ENCODE measurements at regions not wholly inside any gene's neighbourhood (a gene's known extent, or its start where the extent isn't known, plus 50 kb on each side); places are given as distances from the start of the nearest gene placed in this dataset.
"Not testable (repeated sequence)": the region's sequence is repeated elsewhere in the genome, so short reads cannot be mapped to it uniquely, and the experiment has no call there.

- H3K27ac Mint-ChIP-seq = no peak overlapping the region
- no peak overlapping the region for H3K4me3 Mint-ChIP-seq (ENCODE audit: low read depth)
- H3K4me1 Mint-ChIP-seq (ENCODE audit: low read depth) = peaks cover 13% of the 10 kb centered on the region
- no peaks in the 10 kb centered on the region for H3K9me3 Mint-ChIP-seq (ENCODE audit: low read depth)
- no peak for DNase-seq (ENCODE audit: low spot score, unreplicated experiment)
- peaks cover 6% of the 10 kb centered on the region for H3K36me3 Mint-ChIP-seq (ENCODE audit: insufficient read depth)
- TF ChIP-seq, protein P1, sequence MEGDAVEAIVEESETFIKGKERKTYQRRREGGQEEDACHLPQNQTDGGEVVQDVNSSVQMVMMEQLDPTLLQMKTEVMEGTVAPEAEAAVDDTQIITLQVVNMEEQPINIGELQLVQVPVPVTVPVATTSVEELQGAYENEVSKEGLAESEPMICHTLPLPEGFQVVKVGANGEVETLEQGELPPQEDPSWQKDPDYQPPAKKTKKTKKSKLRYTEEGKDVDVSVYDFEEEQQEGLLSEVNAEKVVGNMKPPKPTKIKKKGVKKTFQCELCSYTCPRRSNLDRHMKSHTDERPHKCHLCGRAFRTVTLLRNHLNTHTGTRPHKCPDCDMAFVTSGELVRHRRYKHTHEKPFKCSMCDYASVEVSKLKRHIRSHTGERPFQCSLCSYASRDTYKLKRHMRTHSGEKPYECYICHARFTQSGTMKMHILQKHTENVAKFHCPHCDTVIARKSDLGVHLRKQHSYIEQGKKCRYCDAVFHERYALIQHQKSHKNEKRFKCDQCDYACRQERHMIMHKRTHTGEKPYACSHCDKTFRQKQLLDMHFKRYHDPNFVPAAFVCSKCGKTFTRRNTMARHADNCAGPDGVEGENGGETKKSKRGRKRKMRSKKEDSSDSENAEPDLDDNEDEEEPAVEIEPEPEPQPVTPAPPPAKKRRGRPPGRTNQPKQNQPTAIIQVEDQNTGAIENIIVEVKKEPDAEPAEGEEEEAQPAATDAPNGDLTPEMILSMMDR (IDR thresholded peaks at IDR 0.05; ENCODE audit: unreplicated experiment) = no peak
- H3K27me3 Mint-ChIP-seq = no peaks in the 10 kb centered on the region
These were observed 64.6 kb upstream of the KCTD7 start for GRCh38 chr7:66564045-66564444.

DNA sequence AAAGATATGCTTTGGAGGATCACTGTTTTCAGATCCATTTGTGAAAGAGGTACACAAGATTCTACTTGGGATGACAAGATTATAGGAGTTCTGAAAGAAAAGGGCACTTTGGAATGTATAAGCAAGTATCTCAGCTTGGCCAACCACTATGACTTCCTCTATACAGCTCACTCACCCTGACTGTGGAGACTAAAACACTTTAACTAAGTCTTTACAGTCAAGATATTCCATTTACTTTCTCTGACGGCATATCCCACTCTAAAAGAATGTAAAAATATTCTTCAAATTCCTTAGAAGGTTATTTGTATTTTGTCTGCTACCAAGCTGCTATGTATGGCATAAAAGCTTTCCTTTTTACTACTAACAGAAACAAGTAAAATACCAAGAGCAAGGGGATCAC is 58.5 kb upstream of the KCTD7 start:
- H3K27me3 Mint-ChIP-seq; H3K4me3 Mint-ChIP-seq (ENCODE audit: low read depth); DNase-seq (ENCODE audit: low spot score, unreplicated experiment); H3K9me3 Mint-ChIP-seq (ENCODE audit: low read depth): not testable (repeated sequence)
- H3K36me3 Mint-ChIP-seq (ENCODE audit: insufficient read depth) = peaks cover 14% of the 10 kb centered on the region
- H3K27ac Mint-ChIP-seq = peak overlapping the region; percentile 73
- peaks cover 13% of the 10 kb centered on the region for H3K4me1 Mint-ChIP-seq (ENCODE audit: low read depth)

DNA sequence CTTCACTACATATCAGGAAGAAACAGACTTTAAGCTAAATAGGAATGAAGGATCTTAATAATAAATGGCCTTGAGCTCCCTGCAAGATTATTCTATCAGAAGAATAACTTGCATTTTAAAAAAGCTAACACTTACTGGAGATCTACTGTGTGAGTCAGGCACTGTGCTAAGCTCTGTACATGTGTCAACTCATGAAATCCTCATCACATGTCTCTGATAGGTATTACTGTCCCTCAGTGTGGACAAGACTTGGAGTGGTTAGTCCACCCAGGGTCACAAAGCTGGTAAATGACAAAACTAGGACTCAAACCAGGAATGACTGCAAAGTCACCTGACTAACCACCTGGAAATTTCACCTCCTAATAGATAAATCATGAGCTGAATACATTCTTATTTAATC is 57.1 kb upstream of the KCTD7 start:
- Mint-ChIP-seq H3K36me3 (ENCODE audit: insufficient read depth) (peaks cover 14% of the 10 kb centered on the region), H3K27ac (no peak overlapping the region), H3K27me3 (no peaks in the 10 kb centered on the region), H3K4me3 (ENCODE audit: low read depth) (no peak overlapping the region), H3K9me3 (ENCODE audit: low read depth) (no peaks in the 10 kb centered on the region), H3K4me1 (ENCODE audit: low read depth) (peaks cover 13% of the 10 kb centered on the region)
- DNase-seq (ENCODE audit: low spot score, unreplicated experiment) = no peak
- TF ChIP-seq, protein P1 (IDR thresholded peaks at IDR 0.05; ENCODE audit: unreplicated experiment) = no peak

GRCh38 chr7:66573782-66574495 is 54.7 kb upstream of the KCTD7 start:
- peaks cover 12% of the 10 kb centered on the region for H3K36me3 Mint-ChIP-seq (ENCODE audit: insufficient read depth)
- H3K27ac Mint-ChIP-seq = peak overlapping the region; percentile 47
- not testable (repeated sequence) for H3K9me3 Mint-ChIP-seq (ENCODE audit: low read depth)

DNA sequence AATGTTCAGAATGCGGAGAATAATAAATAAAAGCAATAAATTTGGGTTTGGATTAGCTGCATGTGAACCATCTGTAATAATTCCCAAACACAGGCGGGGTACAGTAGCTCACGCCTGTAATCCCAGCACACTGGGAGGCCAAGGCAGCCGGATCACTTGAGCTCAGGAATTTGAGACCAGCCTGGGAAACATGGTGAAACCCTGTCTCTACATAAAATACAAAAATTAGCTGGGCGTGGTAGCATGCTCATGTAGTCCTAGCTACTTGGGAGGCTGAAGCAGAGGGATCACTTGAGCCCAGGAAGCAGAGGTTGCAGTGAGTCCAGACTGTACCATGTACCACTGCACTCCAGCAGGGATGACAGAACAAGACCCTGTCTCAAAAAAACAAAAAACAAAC is 53.9 kb upstream of the KCTD7 start:
- not testable (repeated sequence) for H3K9me3 Mint-ChIP-seq (ENCODE audit: low read depth); H3K27me3 Mint-ChIP-seq; DNase-seq (ENCODE audit: low spot score, unreplicated experiment); H3K4me3 Mint-ChIP-seq (ENCODE audit: low read depth); H3K4me1 Mint-ChIP-seq (ENCODE audit: low read depth); H3K27ac Mint-ChIP-seq
- peaks cover 11% of the 10 kb centered on the region for H3K36me3 Mint-ChIP-seq (ENCODE audit: insufficient read depth)

More at GRCh38 chr7:66573782-66574495, 54.7 kb upstream of the KCTD7 start:
- H3K27me3 Mint-ChIP-seq; DNase-seq (ENCODE audit: low spot score, unreplicated experiment); H3K4me3 Mint-ChIP-seq (ENCODE audit: low read depth); H3K4me1 Mint-ChIP-seq (ENCODE audit: low read depth): not testable (repeated sequence)

- Mint-ChIP-seq H3K27ac (no peak overlapping the region), H3K9me3 (ENCODE audit: low read depth) (no peaks in the 10 kb centered on the region), H3K27me3 (no peaks in the 10 kb centered on the region), H3K4me3 (ENCODE audit: low read depth) (no peak overlapping the region), H3K4me1 (ENCODE audit: low read depth) (peaks cover 4% of the 10 kb centered on the region), H3K36me3 (ENCODE audit: insufficient read depth) (peaks cover 7% of the 10 kb centered on the region)
- DNase-seq (ENCODE audit: low spot score, unreplicated experiment) = no peak
- TF ChIP-seq, protein P1 (IDR thresholded peaks at IDR 0.05; ENCODE audit: unreplicated experiment) = no peak
These were observed 53.3 kb upstream of the KCTD7 start for GRCh38 chr7:66575398-66575797.

DNA sequence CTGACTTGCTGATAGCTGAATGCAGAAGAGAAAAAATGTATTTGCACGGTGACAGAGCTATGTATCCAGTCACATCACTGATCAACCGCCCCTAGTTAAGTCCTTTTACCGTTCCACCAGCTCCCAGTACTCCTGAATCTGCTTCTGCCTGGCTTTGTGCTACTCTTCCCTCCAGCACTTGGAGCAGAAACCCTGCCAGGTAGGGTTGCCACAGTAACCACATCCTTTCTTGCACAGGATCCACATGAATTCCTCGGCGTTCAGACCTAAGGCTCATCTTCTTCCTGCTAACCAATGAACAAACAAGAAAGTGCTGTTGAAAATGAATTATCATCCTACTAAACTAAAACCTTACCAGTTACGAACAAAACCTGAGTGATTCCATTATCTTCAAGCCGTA is 52.0 kb upstream of the KCTD7 start:
- H3K36me3 Mint-ChIP-seq (ENCODE audit: insufficient read depth) = peaks cover 6% of the 10 kb centered on the region
- H3K27ac Mint-ChIP-seq = no peak overlapping the region

More for the DNA sequence above, 52.0 kb upstream of the KCTD7 start:
- no peak for DNase-seq (ENCODE audit: low spot score, unreplicated experiment)
- peaks cover 4% of the 10 kb centered on the region for H3K4me1 Mint-ChIP-seq (ENCODE audit: low read depth)
- no peaks in the 10 kb centered on the region for H3K9me3 Mint-ChIP-seq (ENCODE audit: low read depth)
- TF ChIP-seq, protein P1 (IDR thresholded peaks at IDR 0.05; ENCODE audit: unreplicated experiment) = no peak
- H3K27me3 Mint-ChIP-seq = no peaks in the 10 kb centered on the region
- no peak overlapping the region for H3K4me3 Mint-ChIP-seq (ENCODE audit: low read depth)

All from progenitor cell of endocrine pancreas (in vitro differentiated cells).